Activated CD4-positive, alpha-beta T cell treated with anti-CD3 and anti-CD28 coated beads, Interleukin-2, amount 10 ng/mL, durations not matched to agents 7 days and 5 days (primary cell): ENCODE measurements at regions not wholly inside any gene's neighbourhood (a gene's known extent, or its start where the extent isn't known, plus 50 kb on each side); places are given as distances from the start of the nearest gene placed in this dataset.

Source experiments
- CTCF ChIA-PET: fragments of 350-600 bp; sonication (Branson Sonifier 250); formaldehyde crosslinking; loops from one replicate; lab custom pipeline; 2021; ENCODE audit warnings: antibody characterized with exemption; lab: Charles Lee
- POLR2A ChIA-PET: fragments of 350-600 bp; sonication (Branson Sonifier 250); formaldehyde crosslinking; loops from one replicate; lab custom pipeline; 2021; ENCODE audit warnings: antibody characterized with exemption; lab: Charles Lee
- DNase-seq: peaks from one replicate; pipeline ENCODE4 v3.0.0-alpha.2; 2020
- H3K27ac Mint-ChIP-seq: one replicate; pipeline ENCODE4 v1.8.0; 2021; ENCODE audit warnings: mild to moderate bottlenecking, moderate library complexity, mixed read lengths
- H3K27me3 Mint-ChIP-seq: one replicate; pipeline ENCODE4 v1.8.0; 2021; ENCODE audit warnings: mixed read lengths
- H3K36me3 Mint-ChIP-seq: one replicate; pipeline ENCODE4 v1.8.0; 2021; ENCODE audit warnings: low read depth, mixed read lengths
- H3K4me1 Mint-ChIP-seq: one replicate; pipeline ENCODE4 v1.8.0; 2021; ENCODE audit warnings: mixed read lengths
- H3K4me3 Mint-ChIP-seq: one replicate; pipeline ENCODE4 v1.8.0; 2021; ENCODE audit warnings: mild to moderate bottlenecking, moderate library complexity, mixed read lengths
- H3K9me3 Mint-ChIP-seq: one replicate; pipeline ENCODE4 v1.8.0; 2021; ENCODE audit warnings: mixed read lengths

- POLR2A ChIA-PET, result no interaction called here
- no peaks in the 10 kb centered on the region for H3K36me3 Mint-ChIP-seq
- CTCF ChIA-PET, result no interaction called here
- H3K27me3 Mint-ChIP-seq, result no peaks in the 10 kb centered on the region
- no peak overlapping the region for H3K4me3 Mint-ChIP-seq
- peaks cover 2% of the 10 kb centered on the region for H3K9me3 Mint-ChIP-seq
- peaks cover 22% of the 10 kb centered on the region for H3K4me1 Mint-ChIP-seq
- H3K27ac Mint-ChIP-seq, result no peak overlapping the region
- no peak for DNase-seq
These were observed 583.2 kb downstream of the EBF1 start for GRCh38 chr5:158516521-158516920.

GRCh38 chr5:158514986-158515359 lies 584.7 kb downstream of the EBF1 start:
- Mint-ChIP-seq H3K9me3 (peaks cover 7% of the 10 kb centered on the region), H3K4me3 (no peak overlapping the region), H3K27ac (no peak overlapping the region), H3K36me3 (no peaks in the 10 kb centered on the region), H3K27me3 (no peaks in the 10 kb centered on the region), H3K4me1 (peaks cover 26% of the 10 kb centered on the region)
- ChIA-PET CTCF (no interaction called here), POLR2A (no interaction called here)
- DNase-seq, result no peak

- no peak for DNase-seq
- POLR2A ChIA-PET, result no interaction called here
These were observed 585.3 kb downstream of the EBF1 start for GRCh38 chr5:158514319-158514985.

GRCh38 chr5:158513490-158514318 lies 586.0 kb downstream of the EBF1 start:
- no peaks in the 10 kb centered on the region for H3K27me3 Mint-ChIP-seq
- H3K36me3 Mint-ChIP-seq, result no peaks in the 10 kb centered on the region
- H3K27ac Mint-ChIP-seq, result peak overlapping the region; percentile 1
- no peak overlapping the region for H3K4me3 Mint-ChIP-seq
- peaks cover 5% of the 10 kb centered on the region for H3K9me3 Mint-ChIP-seq
- no peak for DNase-seq
- peaks cover 26% of the 10 kb centered on the region for H3K4me1 Mint-ChIP-seq
- CTCF ChIA-PET, result interaction anchor here (0.7 to 1.6 kb wide), 2 partner anchors 14 to 15 kb away, joined by 3 read pairs; no protein-coding TSS in a partner anchor
- POLR2A ChIA-PET, result no interaction called here

More at GRCh38 chr5:158514319-158514985, 585.3 kb downstream of the EBF1 start:
- H3K9me3 Mint-ChIP-seq, result peaks cover 5% of the 10 kb centered on the region
- H3K4me1 Mint-ChIP-seq, result peaks cover 26% of the 10 kb centered on the region
- no peak overlapping the region for H3K27ac Mint-ChIP-seq
- CTCF ChIA-PET, result interaction anchor here (1.6 kb wide), 1 partner anchor 14 kb away, joined by 3 read pairs; no protein-coding TSS in a partner anchor
- no peaks in the 10 kb centered on the region for H3K27me3 Mint-ChIP-seq
- no peaks in the 10 kb centered on the region for H3K36me3 Mint-ChIP-seq
- no peak overlapping the region for H3K4me3 Mint-ChIP-seq

GRCh38 chr5:158511454-158511853 lies 588.3 kb downstream of the EBF1 start:
- Mint-ChIP-seq H3K27me3 (no peaks in the 10 kb centered on the region), H3K4me1 (peaks cover 26% of the 10 kb centered on the region), H3K36me3 (no peaks in the 10 kb centered on the region), H3K4me3 (no peak overlapping the region), H3K27ac (no peak overlapping the region), H3K9me3 (peaks cover 5% of the 10 kb centered on the region)
- ChIA-PET CTCF (interaction anchor here (0.8 kb wide), 1 partner anchor 184 kb away, joined by 3 read pairs; no protein-coding TSS in a partner anchor), POLR2A (no interaction called here)
- no peak for DNase-seq

- DNase-seq, result no peak
- Mint-ChIP-seq H3K36me3 (no peaks in the 10 kb centered on the region), H3K4me3 (no peak overlapping the region), H3K4me1 (peaks cover 26% of the 10 kb centered on the region), H3K27me3 (no peaks in the 10 kb centered on the region), H3K9me3 (peaks cover 11% of the 10 kb centered on the region), H3K27ac (peak overlapping the region; percentile 71)
- CTCF ChIA-PET, result no interaction called here
- POLR2A ChIA-PET, result no interaction called here
These were observed 589.2 kb downstream of the EBF1 start for GRCh38 chr5:158510479-158510878.

- DNase-seq, result no peak
- H3K9me3 Mint-ChIP-seq, result peaks cover 17% of the 10 kb centered on the region
- H3K27ac Mint-ChIP-seq, result no peak overlapping the region
- CTCF ChIA-PET, result no interaction called here
- H3K4me1 Mint-ChIP-seq, result peaks cover 5% of the 10 kb centered on the region
- no peaks in the 10 kb centered on the region for H3K27me3 Mint-ChIP-seq
- no peaks in the 10 kb centered on the region for H3K36me3 Mint-ChIP-seq
- no peak overlapping the region for H3K4me3 Mint-ChIP-seq
- POLR2A ChIA-PET, result no interaction called here
These were observed 593.1 kb downstream of the EBF1 start for GRCh38 chr5:158506648-158507047.

- no peak for DNase-seq
- no peak overlapping the region for H3K27ac Mint-ChIP-seq
- no peaks in the 10 kb centered on the region for H3K27me3 Mint-ChIP-seq
- no peaks in the 10 kb centered on the region for H3K36me3 Mint-ChIP-seq
- H3K4me1 Mint-ChIP-seq, result no peaks in the 10 kb centered on the region
- POLR2A ChIA-PET, result no interaction called here
- CTCF ChIA-PET, result interaction anchor here (0.7 kb wide), 1 partner anchor 40 kb away, joined by 3 read pairs; no protein-coding TSS in a partner anchor
- peaks cover 12% of the 10 kb centered on the region for H3K9me3 Mint-ChIP-seq
- H3K4me3 Mint-ChIP-seq, result no peak overlapping the region
These were observed 597.0 kb downstream of the EBF1 start for GRCh38 chr5:158502686-158503085.

- Mint-ChIP-seq H3K36me3 (no peaks in the 10 kb centered on the region), H3K27me3 (no peaks in the 10 kb centered on the region), H3K4me3 (no peak overlapping the region), H3K27ac (no peak overlapping the region), H3K4me1 (no peaks in the 10 kb centered on the region), H3K9me3 (peaks cover under 1% of the 10 kb centered on the region)
- ChIA-PET CTCF (interaction anchor here (0.6 kb wide), 1 partner anchor 565 kb away, joined by 3 read pairs; no protein-coding TSS in a partner anchor), POLR2A (no interaction called here)
- DNase-seq, result no peak
These were observed 599.8 kb downstream of the EBF1 start for GRCh38 chr5:158499892-158500418.

- no peaks in the 10 kb centered on the region for H3K9me3 Mint-ChIP-seq
- no peaks in the 10 kb centered on the region for H3K27me3 Mint-ChIP-seq
- H3K4me3 Mint-ChIP-seq, result no peak overlapping the region
- no peaks in the 10 kb centered on the region for H3K4me1 Mint-ChIP-seq
- H3K27ac Mint-ChIP-seq, result no peak overlapping the region
- CTCF ChIA-PET, result no interaction called here
- POLR2A ChIA-PET, result no interaction called here
- no peak for DNase-seq
- H3K36me3 Mint-ChIP-seq, result no peaks in the 10 kb centered on the region
These were observed 600.4 kb downstream of the EBF1 start for GRCh38 chr5:158499075-158499891.

GRCh38 chr5:158496624-158497023 lies 603.1 kb downstream of the EBF1 start:
- CTCF ChIA-PET, result no interaction called here
- no peak for DNase-seq
- POLR2A ChIA-PET, result no interaction called here
- Mint-ChIP-seq H3K36me3 (no peaks in the 10 kb centered on the region), H3K27ac (no peak overlapping the region), H3K9me3 (no peaks in the 10 kb centered on the region), H3K4me1 (no peaks in the 10 kb centered on the region), H3K27me3 (no peaks in the 10 kb centered on the region), H3K4me3 (no peak overlapping the region)

GRCh38 chr5:158494541-158494940 lies 605.2 kb downstream of the EBF1 start:
- Mint-ChIP-seq H3K4me1 (no peaks in the 10 kb centered on the region), H3K27me3 (no peaks in the 10 kb centered on the region), H3K27ac (no peak overlapping the region), H3K9me3 (no peaks in the 10 kb centered on the region), H3K4me3 (no peak overlapping the region), H3K36me3 (no peaks in the 10 kb centered on the region)
- POLR2A ChIA-PET, result no interaction called here
- CTCF ChIA-PET, result no interaction called here
- DNase-seq, result no peak
